SK-N-MC (cell line): ENCODE measurements at regions not wholly inside any gene's neighbourhood (a gene's known extent, or its start where the extent isn't known, plus 50 kb on each side); places are given as distances from the start of the nearest gene placed in this dataset.

Experiments
- EZH2 ChIP-seq: fragments of 200-600 bp; sonication (generic); IDR thresholded peaks from one replicate; pipeline ENCODE4 v1.6.1; 2017; ENCODE audit warnings: antibody characterized with exemption
- FOXP2 ChIP-seq: optimal IDR thresholded peaks from 2 replicates; pipeline ENCODE3; 2011; ENCODE audit warnings: mild to moderate bottlenecking, moderate library complexity; ENCODE audit not compliant: insufficient read depth; ENCODE audit errors: extremely low read length, control extremely low read depth

GRCh38 chr3:162337630-162338029 is 841.0 kb downstream of the OTOL1 start:
- TF ChIP-seq FOXP2 = no peak
- no peak for TF ChIP-seq EZH2
